ENCODE measurements at regions not wholly inside any gene's neighbourhood (a gene's known extent, or its start where the extent isn't known, plus 50 kb on each side); places are given as distances from the start of the nearest gene placed in this dataset.
"Not testable (repeated sequence)": the region's sequence is repeated elsewhere in the genome, so short reads cannot be mapped to it uniquely, and the experiment has no call there.

- TF ChIP-seq, protein P1, sequence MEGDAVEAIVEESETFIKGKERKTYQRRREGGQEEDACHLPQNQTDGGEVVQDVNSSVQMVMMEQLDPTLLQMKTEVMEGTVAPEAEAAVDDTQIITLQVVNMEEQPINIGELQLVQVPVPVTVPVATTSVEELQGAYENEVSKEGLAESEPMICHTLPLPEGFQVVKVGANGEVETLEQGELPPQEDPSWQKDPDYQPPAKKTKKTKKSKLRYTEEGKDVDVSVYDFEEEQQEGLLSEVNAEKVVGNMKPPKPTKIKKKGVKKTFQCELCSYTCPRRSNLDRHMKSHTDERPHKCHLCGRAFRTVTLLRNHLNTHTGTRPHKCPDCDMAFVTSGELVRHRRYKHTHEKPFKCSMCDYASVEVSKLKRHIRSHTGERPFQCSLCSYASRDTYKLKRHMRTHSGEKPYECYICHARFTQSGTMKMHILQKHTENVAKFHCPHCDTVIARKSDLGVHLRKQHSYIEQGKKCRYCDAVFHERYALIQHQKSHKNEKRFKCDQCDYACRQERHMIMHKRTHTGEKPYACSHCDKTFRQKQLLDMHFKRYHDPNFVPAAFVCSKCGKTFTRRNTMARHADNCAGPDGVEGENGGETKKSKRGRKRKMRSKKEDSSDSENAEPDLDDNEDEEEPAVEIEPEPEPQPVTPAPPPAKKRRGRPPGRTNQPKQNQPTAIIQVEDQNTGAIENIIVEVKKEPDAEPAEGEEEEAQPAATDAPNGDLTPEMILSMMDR (conservative IDR thresholded peaks at IDR 0.05), result no peak
- H3K27me3 Mint-ChIP-seq (ENCODE audit: low read depth), result no peaks in the 10 kb centered on the region
- DNase-seq (ENCODE audit: low read depth, low spot score), result no peak
- H3K4me1 Mint-ChIP-seq, result peaks cover 11% of the 10 kb centered on the region
- no peaks in the 10 kb centered on the region for H3K9me3 Mint-ChIP-seq
- no peak overlapping the region for H3K27ac Mint-ChIP-seq (ENCODE audit: unreplicated experiment)
- H3K36me3 Mint-ChIP-seq (ENCODE audit: low read depth), result no peaks in the 10 kb centered on the region
- no peak overlapping the region for H3K4me3 Mint-ChIP-seq
Measured at GRCh38 chr6:15152700-15153099, 93.2 kb upstream of the JARID2 start.

DNA sequence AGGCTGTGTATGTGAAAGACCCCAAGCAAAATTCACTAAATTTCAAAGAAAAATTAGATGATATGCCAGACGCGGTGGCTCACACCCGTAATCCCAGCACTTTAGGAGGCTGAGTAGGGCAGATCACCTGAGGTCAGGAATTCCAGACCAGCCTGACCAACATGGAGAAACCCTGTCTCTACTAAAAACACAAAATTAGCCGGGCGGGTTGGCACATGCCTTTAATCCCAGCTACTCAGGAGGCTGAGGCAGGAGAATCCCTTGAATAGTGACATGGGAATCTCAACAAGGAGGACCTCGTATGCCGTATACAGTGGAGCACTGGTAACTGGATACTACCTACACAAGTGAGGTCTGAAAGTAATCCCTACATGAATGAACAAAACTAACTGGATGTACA lies 92.7 kb upstream of the JARID2 start:
- no peaks in the 10 kb centered on the region for H3K9me3 Mint-ChIP-seq

GRCh38 chr6:15157479-15157878 lies 88.4 kb upstream of the JARID2 start:
- no peak for DNase-seq (ENCODE audit: low read depth, low spot score)
- TF ChIP-seq, protein P1 (conservative IDR thresholded peaks at IDR 0.05), result no peak
- no peak overlapping the region for H3K4me3 Mint-ChIP-seq
- H3K27ac Mint-ChIP-seq (ENCODE audit: unreplicated experiment), result no peak overlapping the region
- H3K27me3 Mint-ChIP-seq (ENCODE audit: low read depth), result no peaks in the 10 kb centered on the region
- no peaks in the 10 kb centered on the region for H3K36me3 Mint-ChIP-seq (ENCODE audit: low read depth)
- no peaks in the 10 kb centered on the region for H3K4me1 Mint-ChIP-seq
- no peaks in the 10 kb centered on the region for H3K9me3 Mint-ChIP-seq

More for the DNA sequence above, 92.7 kb upstream of the JARID2 start:
- Mint-ChIP-seq H3K36me3 (ENCODE audit: low read depth) (no peaks in the 10 kb centered on the region), H3K27me3 (ENCODE audit: low read depth) (no peaks in the 10 kb centered on the region), H3K4me1 (peaks cover 6% of the 10 kb centered on the region), H3K27ac (ENCODE audit: unreplicated experiment) (no peak overlapping the region), H3K4me3 (no peak overlapping the region)
- DNase-seq (ENCODE audit: low read depth, low spot score), result no peak
- TF ChIP-seq, protein P1 (conservative IDR thresholded peaks at IDR 0.05), result no peak

DNA sequence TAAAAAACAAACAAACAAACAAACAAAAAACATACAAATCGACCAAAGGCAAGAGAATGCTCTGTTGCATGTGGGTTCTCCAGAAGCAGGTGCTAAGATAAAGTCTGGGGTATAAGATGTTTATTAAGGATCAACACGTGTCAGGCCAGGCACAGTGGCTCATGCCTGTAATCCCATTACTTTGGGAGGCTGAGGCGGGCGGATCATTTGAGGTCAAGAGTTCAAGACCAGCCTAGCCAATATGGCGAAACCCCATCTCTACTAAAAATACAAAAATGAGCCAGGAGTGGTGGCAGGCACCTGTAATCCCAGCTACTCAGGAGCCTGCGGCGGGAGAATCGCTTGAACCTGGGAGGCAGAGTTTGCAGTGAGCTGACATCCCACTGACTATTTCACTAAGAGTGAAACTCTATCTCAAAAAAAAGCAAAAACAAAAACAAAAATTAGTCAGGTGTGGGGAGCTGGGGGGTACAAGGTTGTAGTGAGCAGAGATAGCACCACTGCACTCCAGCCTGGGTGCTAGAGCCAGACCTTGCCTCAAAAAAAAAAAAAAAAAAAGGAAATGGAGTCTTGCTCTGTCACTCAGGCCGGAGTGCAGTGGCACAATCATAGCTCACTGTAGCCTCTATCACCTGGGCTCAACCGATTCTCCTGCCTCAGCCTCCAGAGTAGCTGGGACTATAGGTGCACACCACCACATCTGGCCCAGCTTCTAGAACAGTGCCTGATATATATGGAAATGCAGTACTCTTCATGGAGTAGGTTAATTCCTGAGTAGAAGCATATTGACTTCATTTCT lies 86.8 kb upstream of the JARID2 start:
- H3K27ac Mint-ChIP-seq (ENCODE audit: unreplicated experiment), result peak overlapping the region; percentile 19
- H3K27me3 Mint-ChIP-seq (ENCODE audit: low read depth), result no peaks in the 10 kb centered on the region
- no peaks in the 10 kb centered on the region for H3K4me1 Mint-ChIP-seq
- no peak overlapping the region for H3K4me3 Mint-ChIP-seq
- no peak for DNase-seq (ENCODE audit: low read depth, low spot score)
- H3K9me3 Mint-ChIP-seq, result no peaks in the 10 kb centered on the region
- TF ChIP-seq, protein P1 (conservative IDR thresholded peaks at IDR 0.05), result no peak
- H3K36me3 Mint-ChIP-seq (ENCODE audit: low read depth), result no peaks in the 10 kb centered on the region

DNA sequence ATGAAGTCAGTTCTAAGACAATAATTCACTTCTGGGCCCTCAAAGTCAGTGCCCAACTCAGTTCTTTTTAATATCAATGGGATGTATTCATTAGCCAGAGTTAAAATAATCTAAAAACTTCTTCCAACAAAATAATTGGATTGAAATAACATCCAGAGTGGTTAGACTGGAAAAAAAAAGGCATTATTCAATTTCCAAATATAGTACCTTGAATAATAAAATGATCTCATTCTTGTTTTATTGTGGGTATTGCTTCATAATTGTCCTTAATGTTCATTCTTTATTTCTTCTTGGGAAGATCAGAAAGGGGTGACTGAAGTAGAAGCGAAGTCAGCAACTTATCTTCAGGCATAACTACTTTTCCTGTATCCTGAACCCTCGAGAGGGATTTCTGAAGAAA lies 85.1 kb upstream of the JARID2 start:
- Mint-ChIP-seq H3K27me3 (ENCODE audit: low read depth) (no peaks in the 10 kb centered on the region), H3K36me3 (ENCODE audit: low read depth) (no peaks in the 10 kb centered on the region), H3K27ac (ENCODE audit: unreplicated experiment) (no peak overlapping the region), H3K4me1 (peaks cover under 1% of the 10 kb centered on the region), H3K9me3 (no peaks in the 10 kb centered on the region), H3K4me3 (no peak overlapping the region)
- TF ChIP-seq, protein P1 (conservative IDR thresholded peaks at IDR 0.05), result no peak
- DNase-seq (ENCODE audit: low read depth, low spot score), result no peak

DNA sequence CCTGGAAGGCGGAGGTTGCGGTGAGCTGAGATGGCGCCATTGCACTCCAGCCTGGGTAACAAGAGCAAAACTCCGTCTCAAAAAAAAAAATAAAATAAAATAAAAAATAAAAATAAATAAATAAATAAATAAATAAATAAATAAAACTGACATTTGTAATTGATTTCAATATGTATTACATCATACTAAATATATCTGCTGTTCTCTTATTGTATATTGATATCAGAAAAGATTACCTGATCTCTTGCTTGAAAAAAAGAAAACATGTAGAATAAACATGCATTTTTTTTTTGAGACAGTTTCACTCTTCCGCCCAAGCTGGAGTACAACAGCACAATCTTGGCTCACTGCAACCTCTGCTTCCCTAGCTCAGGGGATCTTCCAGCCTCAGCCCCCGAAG lies 81.0 kb upstream of the JARID2 start:
- H3K4me3 Mint-ChIP-seq; H3K27me3 Mint-ChIP-seq (ENCODE audit: low read depth); H3K36me3 Mint-ChIP-seq (ENCODE audit: low read depth); H3K9me3 Mint-ChIP-seq; DNase-seq (ENCODE audit: low read depth, low spot score); H3K4me1 Mint-ChIP-seq; H3K27ac Mint-ChIP-seq (ENCODE audit: unreplicated experiment): not testable (repeated sequence)
